Parathyroid adenoma (tissue), 2 donors: ENCODE measurements at regions not wholly inside any gene's neighbourhood (a gene's known extent, or its start where the extent isn't known, plus 50 kb on each side); places are given as distances from the start of the nearest gene placed in this dataset.

Source experiments
- H2AFZ ChIP-seq: fragments of 300-600 bp; sonication (generic); one replicate; pipeline ENCODE4 v1.7.0; 2017; ENCODE audit warnings: antibody characterized with exemption, mild to moderate bottlenecking
- H3K27ac ChIP-seq: fragments of 300-600 bp; sonication (generic); one replicate; pipeline ENCODE4 v1.7.0; 2017
- H3K27me3 ChIP-seq: fragments of 300-600 bp; sonication (generic); one replicate; pipeline ENCODE4 v1.7.0; 2017; ENCODE audit warnings: low read length; ENCODE audit not compliant: control insufficient read depth, insufficient read depth
- H3K36me3 ChIP-seq: fragments of 300-600 bp; sonication (generic); one replicate; pipeline ENCODE4 v1.7.0; 2017; ENCODE audit warnings: low read length; ENCODE audit not compliant: control insufficient read depth, insufficient read depth
- H3K4me1 ChIP-seq: fragments of 300-600 bp; sonication (generic); one replicate; pipeline ENCODE4 v1.7.0; 2017; ENCODE audit warnings: control low read depth
- H3K4me2 ChIP-seq: fragments of 300-600 bp; sonication (generic); one replicate; pipeline ENCODE4 v1.7.0; 2017; ENCODE audit warnings: low read length
- H3K4me3 ChIP-seq: fragments of 300-600 bp; sonication (generic); one replicate; pipeline ENCODE4 v1.7.0; 2017; ENCODE audit warnings: low read depth, low read length
- H3K79me2 ChIP-seq: fragments of 300-600 bp; sonication (generic); one replicate; pipeline ENCODE4 v1.7.0; 2017; ENCODE audit warnings: control low read depth
- H3K9ac ChIP-seq: fragments of 300-600 bp; sonication (generic); one replicate; pipeline ENCODE4 v1.7.0; 2017; ENCODE audit warnings: mild to moderate bottlenecking
- H3K9me3 ChIP-seq: fragments of 300-600 bp; sonication (generic); one replicate; pipeline ENCODE4 v1.7.0; 2017; ENCODE audit warnings: low read length; ENCODE audit not compliant: control insufficient read depth
- CTCF ChIP-seq: fragments of 300-600 bp; sonication (generic); IDR thresholded peaks from one replicate; pipeline ENCODE4 v1.7.0; 2017; ENCODE audit warnings: antibody characterized with exemption, mild to moderate bottlenecking
- donor health status: primary hyperparathyroidism.

- Histone ChIP-seq H3K9ac (no peak overlapping the region), H3K4me3 (no peak overlapping the region), H3K79me2 (no peaks in the 10 kb centered on the region), H3K4me2 (no peak overlapping the region), H2AFZ (no peak overlapping the region), H3K9me3 (no peaks in the 10 kb centered on the region), H3K36me3 (no peaks in the 10 kb centered on the region), H3K4me1 (no peaks in the 10 kb centered on the region), H3K27me3 (peaks cover 14% of the 10 kb centered on the region), H3K27ac (no peak overlapping the region)
- no peak for TF ChIP-seq CTCF
Observed at GRCh38 chr6:28736121-28736520, 187.7 kb downstream of the TRIM27 start.

- H3K36me3 ChIP-seq = no peaks in the 10 kb centered on the region
- H3K4me1 ChIP-seq = no peaks in the 10 kb centered on the region
- TF ChIP-seq CTCF = no peak
- no peak overlapping the region for H3K4me3 ChIP-seq
- no peak overlapping the region for H3K27ac ChIP-seq
- no peak overlapping the region for H2AFZ ChIP-seq
- H3K9ac ChIP-seq = no peak overlapping the region
- H3K4me2 ChIP-seq = no peak overlapping the region
- peaks cover 6% of the 10 kb centered on the region for H3K27me3 ChIP-seq
- no peaks in the 10 kb centered on the region for H3K79me2 ChIP-seq
- no peaks in the 10 kb centered on the region for H3K9me3 ChIP-seq
Observed at GRCh38 chr6:28737750-28738395, 185.9 kb downstream of the TRIM27 start.

GRCh38 chr6:28738396-28738765 lies 185.4 kb downstream of the TRIM27 start:
- Histone ChIP-seq H3K27ac (no peak overlapping the region), H2AFZ (no peak overlapping the region), H3K4me3 (no peak overlapping the region), H3K36me3 (no peaks in the 10 kb centered on the region), H3K79me2 (no peaks in the 10 kb centered on the region), H3K9ac (no peak overlapping the region), H3K4me2 (no peak overlapping the region), H3K4me1 (no peaks in the 10 kb centered on the region), H3K27me3 (peaks cover 6% of the 10 kb centered on the region), H3K9me3 (no peaks in the 10 kb centered on the region)
- TF ChIP-seq CTCF = no peak

GRCh38 chr6:28741363-28741762 lies 182.4 kb downstream of the TRIM27 start:
- Histone ChIP-seq H3K9me3 (no peaks in the 10 kb centered on the region), H3K27me3 (no peaks in the 10 kb centered on the region), H3K4me1 (no peaks in the 10 kb centered on the region), H3K27ac (no peak overlapping the region), H3K4me2 (no peak overlapping the region), H2AFZ (no peak overlapping the region), H3K79me2 (no peaks in the 10 kb centered on the region), H3K36me3 (no peaks in the 10 kb centered on the region), H3K4me3 (no peak overlapping the region), H3K9ac (no peak overlapping the region)
- TF ChIP-seq CTCF = no peak

GRCh38 chr6:28742668-28743270 lies 181.0 kb downstream of the TRIM27 start:
- TF ChIP-seq CTCF = no peak
- H3K4me1 ChIP-seq = no peaks in the 10 kb centered on the region
- H3K4me3 ChIP-seq = no peak overlapping the region
- H3K27ac ChIP-seq = no peak overlapping the region
- no peak overlapping the region for H2AFZ ChIP-seq
- no peaks in the 10 kb centered on the region for H3K36me3 ChIP-seq
- H3K9ac ChIP-seq = no peak overlapping the region
- no peaks in the 10 kb centered on the region for H3K27me3 ChIP-seq
- no peaks in the 10 kb centered on the region for H3K79me2 ChIP-seq
- H3K9me3 ChIP-seq = no peaks in the 10 kb centered on the region
- no peak overlapping the region for H3K4me2 ChIP-seq
